Astrocyte of the spinal cord (primary cell): ENCODE measurements at regions not wholly inside any gene's neighbourhood (a gene's known extent, or its start where the extent isn't known, plus 50 kb on each side); places are given as distances from the start of the nearest gene placed in this dataset.
"Not testable (repeated sequence)": the region's sequence is repeated elsewhere in the genome, so short reads cannot be mapped to it uniquely, and the experiment has no call there.

Experiments used
- DNase-seq: peaks from one replicate; pipeline ENCODE4 v3.0.0; 2011; ENCODE audit warnings: low read depth, low spot score
- H3K4me3 ChIP-seq: 2 replicates; pipeline ENCODE4 v1.5.1; 2011; ENCODE audit warnings: low read depth, mild to moderate bottlenecking, low read length, moderate library complexity
- CTCF ChIP-seq: IDR thresholded peaks from 2 replicates; pipeline ENCODE4 v1.5.1; 2012; ENCODE audit warnings: low read depth, mild to moderate bottlenecking, low read length, inconsistent platforms
- in situ Hi-C: cut with HindIII; loops from 2 replicates; pipeline ENCODE4 v1.10.0; 2017; ENCODE audit warnings: low sequenced_read_pairs

- H3K4me3 ChIP-seq = no peak overlapping the region
- no peak for DNase-seq
- in situ Hi-C loops = no loop called here
- no peak for TF ChIP-seq CTCF
These were observed 111.3 kb downstream of the ZNF486 start for GRCh38 chr19:20278342-20278741.

DNA sequence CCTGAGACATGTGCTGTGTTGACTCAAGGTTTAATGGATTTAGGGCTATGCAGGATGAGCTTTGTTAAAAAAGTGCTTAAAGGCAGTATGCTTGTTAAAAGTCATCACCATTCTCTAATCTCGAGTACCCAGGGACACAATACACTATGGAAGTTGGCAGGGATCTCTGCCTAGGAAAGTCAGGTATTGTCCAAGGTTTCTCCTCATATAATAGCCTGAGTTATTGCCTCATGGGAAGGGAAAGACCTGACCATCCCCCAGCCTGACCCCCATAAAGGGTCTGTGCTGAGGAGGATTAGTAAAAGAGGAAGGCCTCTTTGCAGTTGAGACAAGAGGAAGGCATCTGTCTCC lies 109.7 kb downstream of the ZNF486 start:
- H3K4me3 ChIP-seq, DNase-seq, in situ Hi-C loops: not testable (repeated sequence)

GRCh38 chr19:20276011-20276731 lies 109.2 kb downstream of the ZNF486 start:
- no peak overlapping the region for H3K4me3 ChIP-seq
- in situ Hi-C loops = no loop called here
- TF ChIP-seq CTCF = no peak
- no peak for DNase-seq

- in situ Hi-C loops = no loop called here
- no peak for TF ChIP-seq CTCF
- no peak overlapping the region for H3K4me3 ChIP-seq
- DNase-seq = no peak
These were observed 107.0 kb downstream of the ZNF486 start for GRCh38 chr19:20273951-20274570.

GRCh38 chr19:20273376-20273775 lies 106.4 kb downstream of the ZNF486 start:
- no peak overlapping the region for H3K4me3 ChIP-seq
- no peak for DNase-seq
- no peak for TF ChIP-seq CTCF
- in situ Hi-C loops = no loop called here

DNA sequence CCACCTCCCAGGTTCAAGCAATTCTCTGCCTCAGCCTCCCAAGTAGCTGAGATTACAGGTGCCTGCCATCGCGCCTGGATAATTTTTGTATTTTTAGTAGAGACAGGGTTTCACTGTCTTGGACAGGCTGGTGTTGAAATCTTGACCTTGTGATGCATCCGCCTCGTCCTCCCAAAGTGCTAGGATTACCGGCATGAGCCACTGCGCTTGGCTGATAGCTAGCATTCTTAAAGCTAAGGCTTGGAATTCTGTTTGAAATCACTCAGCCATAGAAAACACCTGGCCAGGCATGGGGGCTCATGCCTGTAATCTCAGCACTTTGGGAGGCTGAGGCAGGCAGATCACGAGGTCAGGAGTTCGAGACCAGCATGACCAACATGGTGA lies 105.6 kb downstream of the ZNF486 start:
- in situ Hi-C loops, DNase-seq, H3K4me3 ChIP-seq: not testable (repeated sequence)

DNA sequence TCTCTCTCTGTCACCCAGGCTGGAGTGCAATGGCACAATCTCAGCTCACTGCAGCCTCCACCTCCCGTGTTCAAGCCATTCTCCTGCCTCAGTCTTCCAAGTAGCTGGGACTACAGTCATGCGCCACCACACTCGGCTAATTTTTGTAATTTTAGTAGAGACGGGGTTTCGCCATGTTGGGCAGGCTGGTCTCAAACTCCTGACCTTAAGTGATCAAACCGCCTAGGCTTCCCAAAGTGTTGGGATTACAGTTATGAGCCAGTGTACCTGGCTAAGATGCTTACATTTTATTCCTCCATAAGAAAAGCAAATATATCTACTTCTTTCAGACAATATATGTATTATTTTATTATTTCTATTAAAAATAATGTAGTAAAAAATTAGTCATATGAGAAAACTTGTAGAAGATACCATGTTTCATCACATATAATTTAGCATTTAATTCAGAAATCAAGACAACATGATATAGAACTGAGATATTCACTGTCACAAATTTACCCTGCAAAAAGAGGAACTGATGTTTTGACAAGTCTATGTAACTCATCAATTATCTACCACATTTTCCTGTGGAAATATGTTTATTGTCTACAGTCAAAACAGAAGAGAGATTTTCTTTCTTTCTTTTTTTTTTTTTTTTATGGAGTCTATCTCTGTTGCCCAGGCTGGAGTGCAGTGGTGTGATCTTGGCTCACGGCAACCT lies 105.1 kb downstream of the ZNF486 start:
- DNase-seq, in situ Hi-C loops, H3K4me3 ChIP-seq: not testable (repeated sequence)

GRCh38 chr19:20271215-20271926 lies 104.4 kb downstream of the ZNF486 start:
- no peak overlapping the region for H3K4me3 ChIP-seq
- no peak for TF ChIP-seq CTCF
- in situ Hi-C loops = no loop called here
- DNase-seq = no peak
